H1 (cell line): ENCODE measurements at regions not wholly inside any gene's neighbourhood (a gene's known extent, or its start where the extent isn't known, plus 50 kb on each side); places are given as distances from the start of the nearest gene placed in this dataset.

ENCODE experiments used
- BRCA1 ChIP-seq: IDR thresholded peaks from 2 replicates; pipeline ENCODE4 v1.6.1; 2012; ENCODE audit warnings: low read depth, low read length, improper control_type of control experiment
- CHD7 ChIP-seq: fragments of 300-600 bp; sonication (generic); IDR thresholded peaks from 2 replicates; pipeline ENCODE4 v1.7.1; 2012; ENCODE audit warnings: low read length, moderate library complexity, mild to moderate bottlenecking, inconsistent platforms; ENCODE audit not compliant: insufficient replicate concordance
- CTBP2 ChIP-seq: IDR thresholded peaks from 2 replicates; pipeline ENCODE4 v1.7.0; 2011; ENCODE audit warnings: borderline replicate concordance, mild to moderate bottlenecking, moderate library complexity, mixed read lengths, low read length; ENCODE audit not compliant: insufficient read depth, insufficient read length
- EP300 ChIP-seq, 2 experiments: IDR thresholded peaks; 1 replicate in 1 of 2; 2 replicates in 1 of 2; pipeline ENCODE4 v1.6.1; 2011 to 2012; ENCODE audit warnings: low read depth in 2 of 2, low read length in 2 of 2, mild to moderate bottlenecking in 2 of 2, borderline replicate concordance in 1 of 2, inconsistent platforms in 1 of 2, moderate library complexity in 1 of 2
- KDM1A ChIP-seq: fragments of 200-600, 300-600 bp; sonication (generic); IDR thresholded peaks from 2 replicates; pipeline ENCODE4 v1.7.1; 2016; ENCODE audit warnings: mild to moderate bottlenecking, low read length, borderline replicate concordance
- NANOG ChIP-seq: IDR thresholded peaks from 2 replicates; pipeline ENCODE4 v1.6.1; 2011; ENCODE audit warnings: low read length, low read depth, mild to moderate bottlenecking, inconsistent platforms; ENCODE audit not compliant: insufficient read depth, poor library complexity, severe bottlenecking
- POLR2AphosphoS5 ChIP-seq: IDR thresholded peaks from 2 replicates; pipeline ENCODE4 v1.6.1; 2011; ENCODE audit warnings: low read depth, low read length
- RBBP5 ChIP-seq: IDR thresholded peaks from 2 replicates; pipeline ENCODE4 v1.7.1; 2012; ENCODE audit warnings: low read depth, mild to moderate bottlenecking, inconsistent platforms, low read length, moderate library complexity, borderline replicate concordance
- RFX5 ChIP-seq: IDR thresholded peaks from 2 replicates; pipeline ENCODE4 v1.6.1; 2011; ENCODE audit warnings: low read depth, low read length, improper control_type of control experiment, borderline replicate concordance
- RNF2 ChIP-seq: fragments of 200-900, 300-1000 bp; sonication (generic); IDR thresholded peaks from 2 replicates; pipeline ENCODE4 v1.7.1; 2016; ENCODE audit warnings: borderline replicate concordance, low read depth, mild to moderate bottlenecking, antibody characterized with exemption, low read length; ENCODE audit not compliant: poor library complexity, severe bottlenecking; ENCODE audit errors: missing control alignments
- SP1 ChIP-seq: IDR thresholded peaks from 2 replicates; pipeline ENCODE4 v1.6.1; 2011; ENCODE audit warnings: low read depth, low read length

- no peak for TF ChIP-seq CHD7
- TF ChIP-seq POLR2AphosphoS5: no peak
- TF ChIP-seq NANOG: no peak
- TF ChIP-seq RFX5: no peak
- TF ChIP-seq BRCA1: no peak
- TF ChIP-seq SP1: no peak
- TF ChIP-seq RNF2: no peak
- TF ChIP-seq CTBP2: no peak
- TF ChIP-seq KDM1A: no peak
- TF ChIP-seq EP300 (IDR thresholded peaks at IDR 0.05; ENCODE audit: borderline replicate concordance in 1 of 2, low read depth in 2 of 2, low read length in 2 of 2): no peak
- TF ChIP-seq RBBP5: no peak
Measured at GRCh38 chr2:216920937-216921456, 61.1 kb upstream of the TNP1 start (continued).
